CD4-positive, alpha-beta T cell treated with Interleukin-4 for 1 hour (primary cell): ENCODE measurements at regions not wholly inside any gene's neighbourhood (a gene's known extent, or its start where the extent isn't known, plus 50 kb on each side); places are given as distances from the start of the nearest gene placed in this dataset.
"Not testable (repeated sequence)": the region's sequence is repeated elsewhere in the genome, so short reads cannot be mapped to it uniquely, and the experiment has no call there.

Experiments used
- DNase-seq, 2 donors: peaks; one replicate each; pipeline ENCODE4 v3.0.0-alpha.2; 2020 to 2022

- DNase-seq: peak in 1 of 2 donors; percentile 34
Measured at GRCh38 chr14:105681606-105682185, 155.3 kb downstream of the TMEM121 start.

- DNase-seq: not testable (repeated sequence)
Measured at GRCh38 chr14:105682442-105682841, 156.1 kb downstream of the TMEM121 start.

GRCh38 chr14:105682956-105683570 lies 156.7 kb downstream of the TMEM121 start:
- no peak for DNase-seq

GRCh38 chr14:105684056-105684455 lies 157.7 kb downstream of the TMEM121 start:
- DNase-seq: not testable (repeated sequence)

- not testable (repeated sequence) for DNase-seq
Measured at GRCh38 chr14:105684597-105684996, 158.2 kb downstream of the TMEM121 start.

GRCh38 chr14:105685003-105685402 lies 158.6 kb downstream of the TMEM121 start:
- DNase-seq: no peak

GRCh38 chr14:105685605-105686004 lies 159.2 kb downstream of the TMEM121 start:
- not testable (repeated sequence) for DNase-seq

GRCh38 chr14:105686050-105686449 lies 159.7 kb downstream of the TMEM121 start:
- not testable (repeated sequence) for DNase-seq

- not testable (repeated sequence) for DNase-seq
Measured at GRCh38 chr14:105686462-105687170, 160.2 kb downstream of the TMEM121 start.

- not testable (repeated sequence) for DNase-seq
Measured at GRCh38 chr14:105687171-105688022, 161.0 kb downstream of the TMEM121 start.

GRCh38 chr14:105688023-105688351 lies 161.6 kb downstream of the TMEM121 start:
- DNase-seq: not testable (repeated sequence)

- DNase-seq: not testable (repeated sequence)
Measured at GRCh38 chr14:105688664-105689221, 162.4 kb downstream of the TMEM121 start.

- no peak for DNase-seq
Measured at GRCh38 chr14:105689722-105690121, 163.3 kb downstream of the TMEM121 start.

GRCh38 chr14:105690671-105691070 lies 164.3 kb downstream of the TMEM121 start:
- DNase-seq: no peak

- not testable (repeated sequence) for DNase-seq
Measured at GRCh38 chr14:105691321-105692109, 165.1 kb downstream of the TMEM121 start.

GRCh38 chr14:105692110-105692685 lies 165.8 kb downstream of the TMEM121 start:
- DNase-seq: not testable (repeated sequence)

- no peak for DNase-seq
Measured at GRCh38 chr14:105694961-105695360, 168.6 kb downstream of the TMEM121 start.

- not testable (repeated sequence) for DNase-seq
Measured at GRCh38 chr14:105696388-105696787, 170.0 kb downstream of the TMEM121 start.

GRCh38 chr14:105697414-105697813 lies 171.0 kb downstream of the TMEM121 start:
- DNase-seq: not testable (repeated sequence)

- not testable (repeated sequence) for DNase-seq
Measured at GRCh38 chr14:105697955-105698354, 171.6 kb downstream of the TMEM121 start.

GRCh38 chr14:105698940-105699556 lies 172.7 kb downstream of the TMEM121 start:
- DNase-seq: not testable (repeated sequence)
